Heart right ventricle (tissue), 16 donors: ENCODE measurements at regions not wholly inside any gene's neighbourhood (a gene's known extent, or its start where the extent isn't known, plus 50 kb on each side); places are given as distances from the start of the nearest gene placed in this dataset.

ENCODE experiments used
- ATAC-seq, 8 donors: fragments of 200-7000 bp; cut with Tn5 transposase; one replicate each; pipeline ENCODE4 v1.9.1; 2020; ENCODE audit warnings: mild to moderate bottlenecking in 8 of 8, moderate library complexity in 8 of 8, moderate number of reproducible peaks in 1 of 8
- DNase-seq, 2 donors: peaks; one replicate each; pipeline ENCODE4 v3.0.0-alpha.2; 2020
- H3K27ac ChIP-seq, 10 donors: fragments of 200-600 bp; sonication (generic) in 2 of 10; one replicate each; pipeline versions ENCODE4 v1.5.0 to v1.8.0; 2020 to 2022; ENCODE audit warnings: mild to moderate bottlenecking in 3 of 10
- H3K27me3 ChIP-seq, 7 donors: fragments of 200-600 bp; one replicate each; pipeline ENCODE4 v1.8.0; 2021 to 2022; ENCODE audit warnings: mild to moderate bottlenecking in 2 of 7
- H3K36me3 ChIP-seq, 9 donors: fragments of 200-600 bp; sonication (generic) in 1 of 9; one replicate each; pipeline versions ENCODE4 v1.5.0 to v1.8.0; 2020 to 2022; ENCODE audit warnings: mild to moderate bottlenecking in 2 of 9
- H3K4me1 ChIP-seq, 9 donors: fragments of 200-600 bp; sonication (generic) in 1 of 9; one replicate each; pipeline versions ENCODE4 v1.5.0 to v1.8.0; 2020 to 2022; ENCODE audit warnings: mild to moderate bottlenecking in 4 of 9
- H3K4me3 ChIP-seq, 10 donors: fragments of 200-600 bp; sonication (generic) in 2 of 10; one replicate each; pipeline versions ENCODE4 v1.5.0 to v1.8.0; 2020 to 2022; ENCODE audit warnings: mild to moderate bottlenecking in 7 of 10, moderate library complexity in 2 of 10
- H3K9me3 ChIP-seq, 11 donors: fragments of 200-600 bp in 10 of 11; sonication (generic) in 2 of 11; one replicate each; pipeline versions ENCODE4 v1.5.0 to v1.8.0; 2013 to 2022; ENCODE audit warnings: mild to moderate bottlenecking in 2 of 11, control low read depth in 1 of 11, moderate library complexity in 1 of 11
- WGBS, 2 donors: extraction: QIAGEN DNeasy Blood & Tissue Kit; methylation state at CpG; one replicate each; pipeline ENCODE4 v1.1.7; 2013; ENCODE audit warnings: inconsistent platforms in 1 of 2; 5-methylcytosine and 5-hydroxymethylcytosine counted together
- intact Hi-C, 10 donors: fragments of 100-400 bp; cut with DNase I; formaldehyde crosslinking; loops; one replicate each; pipeline versions ENCODE4 v1.11.1 to v1.14.2; 2022
- TF ChIP-seq, protein P1 (sequence below), 9 donors: fragments of 200-600 bp; sonication (generic) in 2 of 9; IDR thresholded peaks; one replicate each; pipeline versions ENCODE4 v1.5.0 to v1.8.0; 2021 to 2022; ENCODE audit warnings: antibody characterized with exemption in 9 of 9, mild to moderate bottlenecking in 5 of 9, moderate library complexity in 1 of 9
- donor health status: Arrhythmogenic right ventricular cardiomyopathy.
- donor health status: ischemic (EF 13 %, LVEDD 7.1; RV severe dilation, severe dysfunction).
- donor health status: healthy with polysubstance abuse.
- donor health status: DM: no; HTN: yes; CAD: no.
- donor health status: DM: no; HTN: no; CAD: no.
- donor health status: ischemic (EF 25% LVEDD 6.9; RV normal size, moderate dysfunction).
- donor health status: ischemic (EF 25% LVEDD 5.7; RV mildly dilated, moderate dysfunction).
- donor health status: healthy.
- donor health status: DM: yes; HTN: yes; CAD: no.
- donor health status: Ischemic cardiomyopathy.
- donor health status: ischemic (EF 35%, LVEDD 5.7; RV mildly dilated, moderate dysfunction).
- donor health status: nonischemic (EF 11% LVEDD 7.7; RV severe dilation, severe dysfunction).
- donor health status: DM: yes; HTN: yes; CAD: no.
- donor health status: PGD.
- donor health status: ischemic (EF 29% LVEDD 5.4; RV normal size, mild dysfunction).
- donor health status: nonischemic (EF 23%, LVEDD 6.1; RV moderate dilation, normal function).

DNA sequence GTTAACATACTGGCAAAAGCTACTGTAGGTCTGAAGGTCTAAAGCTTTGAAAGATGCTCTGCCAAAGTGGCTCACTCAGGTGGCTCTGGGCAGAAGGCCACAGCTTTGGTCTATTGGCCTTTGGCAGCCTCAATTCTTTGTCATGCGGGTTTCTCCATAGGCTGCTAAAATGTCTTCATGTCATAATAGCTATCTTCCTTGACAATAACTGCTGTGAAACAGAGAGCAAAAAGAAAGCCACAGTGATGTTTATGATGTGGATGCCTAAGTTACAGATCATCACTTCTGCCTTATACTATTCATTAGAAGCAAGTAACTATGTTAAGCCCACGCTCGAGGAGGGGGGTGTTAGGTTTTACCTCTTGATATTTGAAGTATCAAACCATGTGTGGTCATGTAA, 906.1 kb upstream of the CDH9 start:
- Histone ChIP-seq H3K27ac (no peak overlapping the region), H3K36me3 (no peaks in the 10 kb centered on the region), H3K9me3 (peaks cover 0 to 14% (median 0%) of the 10 kb centered on the region in 11 donors), H3K27me3 (no peaks in the 10 kb centered on the region), H3K4me3 (no peak overlapping the region), H3K4me1 (no peaks in the 10 kb centered on the region)
- intact Hi-C loops, result no loop called here
- ATAC-seq, result no peak
- 89 to 90% methylated on average over 3 of the region's 3 CpGs for WGBS, 2 donors
- TF ChIP-seq, protein P1, sequence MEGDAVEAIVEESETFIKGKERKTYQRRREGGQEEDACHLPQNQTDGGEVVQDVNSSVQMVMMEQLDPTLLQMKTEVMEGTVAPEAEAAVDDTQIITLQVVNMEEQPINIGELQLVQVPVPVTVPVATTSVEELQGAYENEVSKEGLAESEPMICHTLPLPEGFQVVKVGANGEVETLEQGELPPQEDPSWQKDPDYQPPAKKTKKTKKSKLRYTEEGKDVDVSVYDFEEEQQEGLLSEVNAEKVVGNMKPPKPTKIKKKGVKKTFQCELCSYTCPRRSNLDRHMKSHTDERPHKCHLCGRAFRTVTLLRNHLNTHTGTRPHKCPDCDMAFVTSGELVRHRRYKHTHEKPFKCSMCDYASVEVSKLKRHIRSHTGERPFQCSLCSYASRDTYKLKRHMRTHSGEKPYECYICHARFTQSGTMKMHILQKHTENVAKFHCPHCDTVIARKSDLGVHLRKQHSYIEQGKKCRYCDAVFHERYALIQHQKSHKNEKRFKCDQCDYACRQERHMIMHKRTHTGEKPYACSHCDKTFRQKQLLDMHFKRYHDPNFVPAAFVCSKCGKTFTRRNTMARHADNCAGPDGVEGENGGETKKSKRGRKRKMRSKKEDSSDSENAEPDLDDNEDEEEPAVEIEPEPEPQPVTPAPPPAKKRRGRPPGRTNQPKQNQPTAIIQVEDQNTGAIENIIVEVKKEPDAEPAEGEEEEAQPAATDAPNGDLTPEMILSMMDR (IDR thresholded peaks at IDR 0.05), result no peak
- DNase-seq, result no peak

DNA sequence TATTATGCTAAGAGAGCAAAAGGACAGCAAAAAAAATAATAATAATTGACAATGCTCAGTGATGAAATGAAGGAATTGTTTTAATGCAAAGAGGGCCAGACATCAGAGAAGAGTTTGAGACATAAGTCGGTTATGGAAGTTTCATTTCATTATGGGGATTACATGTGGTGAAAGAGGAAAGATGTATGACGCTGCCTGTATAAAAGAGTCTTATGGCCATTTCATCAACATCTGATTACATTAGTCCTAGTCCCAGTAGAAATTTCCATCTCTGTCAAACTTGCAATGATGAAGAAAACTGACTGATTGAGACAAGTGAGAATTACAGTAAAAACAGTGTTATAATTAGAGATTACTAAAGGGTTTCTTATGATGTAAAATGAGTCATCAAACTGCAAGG, 900.6 kb upstream of the CDH9 start:
- Histone ChIP-seq H3K36me3 (no peaks in the 10 kb centered on the region), H3K27me3 (no peaks in the 10 kb centered on the region), H3K9me3 (peaks cover 0 to 8% (median 0%) of the 10 kb centered on the region in 11 donors), H3K4me1 (no peaks in the 10 kb centered on the region), H3K27ac (no peak overlapping the region), H3K4me3 (no peak overlapping the region)
- intact Hi-C loops, result no loop called here
- TF ChIP-seq, protein P1 (IDR thresholded peaks at IDR 0.05), result no peak
- ATAC-seq, result no peak
- 89 to 90% methylated on average over 2 of the region's 2 CpGs for WGBS, 2 donors
- no peak for DNase-seq

DNA sequence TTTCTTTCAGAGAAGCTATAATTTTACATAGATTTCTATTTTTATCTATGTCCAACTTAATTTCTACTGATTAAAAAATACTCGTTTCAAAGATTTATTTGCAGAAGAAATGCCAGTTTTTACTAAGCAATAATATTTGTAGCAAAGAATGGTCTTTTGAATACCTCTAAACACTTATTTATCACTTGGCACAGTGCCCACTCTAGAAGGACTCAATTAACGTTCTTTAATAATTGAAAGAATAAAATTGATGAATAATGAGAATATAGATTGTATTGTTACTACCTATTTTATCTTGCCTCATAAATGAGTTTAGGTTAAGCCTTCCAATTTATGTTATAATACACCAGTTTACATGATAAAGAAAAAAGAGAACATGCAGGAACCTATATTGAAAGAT, 889.7 kb upstream of the CDH9 start:
- Histone ChIP-seq H3K27me3 (no peaks in the 10 kb centered on the region), H3K27ac (no peak overlapping the region), H3K36me3 (no peaks in the 10 kb centered on the region), H3K4me3 (no peak overlapping the region), H3K9me3 (peaks cover 0 to 6% (median 0%) of the 10 kb centered on the region in 11 donors), H3K4me1 (no peaks in the 10 kb centered on the region)
- ATAC-seq (no peak), DNase-seq (no peak)
- intact Hi-C loops, result no loop called here
- TF ChIP-seq, protein P1 (IDR thresholded peaks at IDR 0.05), result no peak
- WGBS, 2 donors, result 62 to 65% methylated on average over 2 of the region's 2 CpGs

DNA sequence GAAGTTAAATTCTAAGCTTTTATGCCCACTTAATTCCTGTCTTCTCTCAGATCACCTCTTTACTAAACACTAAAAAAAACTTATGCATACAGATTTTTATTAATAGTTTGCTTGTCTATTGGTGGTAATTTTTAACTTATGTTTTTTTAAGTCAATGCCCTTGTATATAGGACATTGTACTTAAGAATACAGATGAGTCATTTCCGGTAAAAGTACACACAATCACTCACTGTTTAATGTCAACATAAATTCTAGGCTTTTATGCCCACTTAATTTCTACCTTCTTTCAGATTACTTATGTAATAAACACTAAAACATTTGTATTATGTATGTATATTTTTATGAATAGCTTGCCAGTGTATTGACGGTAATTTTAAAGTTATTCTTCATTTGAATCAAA, 872.8 kb upstream of the CDH9 start:
- intact Hi-C loops, result no loop called here

More for the DNA sequence above, 872.8 kb upstream of the CDH9 start:
- Histone ChIP-seq H3K27ac (no peak overlapping the region), H3K36me3 (no peaks in the 10 kb centered on the region), H3K9me3 (peaks cover 0 to 35% (median 0%) of the 10 kb centered on the region in 11 donors), H3K4me1 (no peaks in the 10 kb centered on the region), H3K4me3 (no peak overlapping the region), H3K27me3 (no peaks in the 10 kb centered on the region)
- TF ChIP-seq, protein P1 (IDR thresholded peaks at IDR 0.05), result no peak
- ATAC-seq (no peak), DNase-seq (no peak)
- 79 to 83% methylated on average over 2 of the region's 2 CpGs for WGBS, 2 donors
